ENCODE measurements at regions not wholly inside any gene's neighbourhood (a gene's known extent, or its start where the extent isn't known, plus 50 kb on each side); places are given as distances from the start of the nearest gene placed in this dataset.

DNA sequence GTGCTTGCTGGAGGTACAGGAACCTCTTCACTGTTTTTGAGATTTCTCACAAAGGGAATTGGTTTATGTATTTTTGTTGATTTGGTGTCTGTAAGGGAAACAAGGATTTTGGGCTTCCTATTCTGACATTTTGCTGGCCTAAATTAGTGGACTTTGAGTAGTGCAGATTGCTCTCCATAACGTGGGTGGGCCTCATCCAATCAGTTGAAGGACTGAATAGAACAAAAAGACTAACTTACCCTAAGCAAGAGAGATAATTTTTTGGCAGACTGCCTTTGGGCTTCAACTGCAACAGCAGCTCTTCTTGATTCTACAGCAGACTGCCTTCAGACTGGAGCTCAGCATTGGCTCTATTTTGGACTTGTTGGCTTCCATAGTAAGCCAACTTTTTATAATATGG is 93.2 kb downstream of the MSX2 start:
- TF ChIP-seq POLR2AphosphoS5 (IDR thresholded peaks at IDR 0.05) (no peak), EP300 (IDR thresholded peaks at IDR 0.05) (no peak), POLR2A (IDR thresholded peaks at IDR 0.05) (no peak)
- TF ChIP-seq, protein P1, sequence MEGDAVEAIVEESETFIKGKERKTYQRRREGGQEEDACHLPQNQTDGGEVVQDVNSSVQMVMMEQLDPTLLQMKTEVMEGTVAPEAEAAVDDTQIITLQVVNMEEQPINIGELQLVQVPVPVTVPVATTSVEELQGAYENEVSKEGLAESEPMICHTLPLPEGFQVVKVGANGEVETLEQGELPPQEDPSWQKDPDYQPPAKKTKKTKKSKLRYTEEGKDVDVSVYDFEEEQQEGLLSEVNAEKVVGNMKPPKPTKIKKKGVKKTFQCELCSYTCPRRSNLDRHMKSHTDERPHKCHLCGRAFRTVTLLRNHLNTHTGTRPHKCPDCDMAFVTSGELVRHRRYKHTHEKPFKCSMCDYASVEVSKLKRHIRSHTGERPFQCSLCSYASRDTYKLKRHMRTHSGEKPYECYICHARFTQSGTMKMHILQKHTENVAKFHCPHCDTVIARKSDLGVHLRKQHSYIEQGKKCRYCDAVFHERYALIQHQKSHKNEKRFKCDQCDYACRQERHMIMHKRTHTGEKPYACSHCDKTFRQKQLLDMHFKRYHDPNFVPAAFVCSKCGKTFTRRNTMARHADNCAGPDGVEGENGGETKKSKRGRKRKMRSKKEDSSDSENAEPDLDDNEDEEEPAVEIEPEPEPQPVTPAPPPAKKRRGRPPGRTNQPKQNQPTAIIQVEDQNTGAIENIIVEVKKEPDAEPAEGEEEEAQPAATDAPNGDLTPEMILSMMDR (IDR thresholded peaks at IDR 0.05) = no peak
